HEK293T (cell line): ENCODE measurements at regions not wholly inside any gene's neighbourhood (a gene's known extent, or its start where the extent isn't known, plus 50 kb on each side); places are given as distances from the start of the nearest gene placed in this dataset.

Source experiments
- ARNT ChIP-seq: fragments of 450-650 bp; IDR thresholded peaks from 2 replicates; pipeline ENCODE4 v1.6.1; 2017; ENCODE audit warnings: mild to moderate bottlenecking
- BHLHE40 ChIP-seq: fragments of 450-650 bp; IDR thresholded peaks from 2 replicates; pipeline ENCODE4 v1.6.1; 2016; ENCODE audit warnings: mild to moderate bottlenecking, moderate library complexity, borderline replicate concordance
- ELF4 ChIP-seq: fragments of 450-650 bp; IDR thresholded peaks from 2 replicates; pipeline ENCODE4 v1.6.1; 2017; ENCODE audit warnings: antibody characterized with exemption
- FOXA1 ChIP-seq: fragments of 450-650 bp; IDR thresholded peaks from 2 replicates; pipeline ENCODE4 v1.6.1; 2016; ENCODE audit warnings: mild to moderate bottlenecking
- FOXK2 ChIP-seq: fragments of 450-650 bp; IDR thresholded peaks from 2 replicates; pipeline ENCODE4 v1.6.1; 2016; ENCODE audit warnings: mild to moderate bottlenecking
- FOXM1 ChIP-seq: fragments of 450-650 bp; IDR thresholded peaks from 2 replicates; pipeline ENCODE4 v1.6.1; 2017; ENCODE audit warnings: mild to moderate bottlenecking, borderline replicate concordance
- HDGF ChIP-seq: fragments of 450-650 bp; IDR thresholded peaks from 2 replicates; pipeline ENCODE4 v1.6.1; 2017; ENCODE audit warnings: antibody characterized with exemption, borderline replicate concordance
- L3MBTL2 ChIP-seq: fragments of 450-650 bp; conservative IDR thresholded peaks from 2 replicates; pipeline ENCODE4 v1.6.1; 2016; ENCODE audit warnings: mild to moderate bottlenecking
- NFRKB ChIP-seq: fragments of 450-650 bp; IDR thresholded peaks from 2 replicates; pipeline ENCODE4 v1.6.1; 2016; ENCODE audit warnings: mild to moderate bottlenecking, moderate library complexity
- PKNOX1 ChIP-seq: fragments of 450-650 bp; IDR thresholded peaks from 2 replicates; pipeline ENCODE4 v1.6.1; 2016
- SP1 ChIP-seq: fragments of 450-650 bp; IDR thresholded peaks from 2 replicates; pipeline ENCODE4 v1.6.1; 2017
- SUZ12 ChIP-seq: fragments of 450-650 bp; IDR thresholded peaks from 2 replicates; pipeline ENCODE4 v1.6.1; 2016; ENCODE audit warnings: mild to moderate bottlenecking

GRCh38 chr12:113655479-113655878 lies 183.8 kb upstream of the LHX5 start:
- TF ChIP-seq FOXA1 (no peak), FOXM1 (no peak), FOXK2 (no peak), SP1 (no peak), SUZ12 (no peak), NFRKB (no peak), PKNOX1 (no peak), BHLHE40 (no peak), HDGF (no peak), L3MBTL2 (no peak), ELF4 (no peak), ARNT (no peak)
